Stimulated activated CD8-positive, alpha-beta memory T cell treated with anti-CD3 and anti-CD28 coated beads, Interleukin-7, amount 100 ng/mL, for 4 hours (primary cell): ENCODE measurements at regions not wholly inside any gene's neighbourhood (a gene's known extent, or its start where the extent isn't known, plus 50 kb on each side); places are given as distances from the start of the nearest gene placed in this dataset.
A peak's percentile ranks its signal among the peaks of the same experiment; 100 is the strongest.

ENCODE experiments used
- DNase-seq, 2 donors: peaks; one replicate each; pipeline ENCODE4 v3.0.0-alpha.2; 2020; ENCODE audit warnings: low read depth in 2 of 2

- no peak for DNase-seq
Observed at GRCh38 chr22:25350551-25350971, 131.1 kb downstream of the CRYBB2 start.

GRCh38 chr22:25351631-25352293 is 132.3 kb downstream of the CRYBB2 start:
- no peak for DNase-seq

DNA sequence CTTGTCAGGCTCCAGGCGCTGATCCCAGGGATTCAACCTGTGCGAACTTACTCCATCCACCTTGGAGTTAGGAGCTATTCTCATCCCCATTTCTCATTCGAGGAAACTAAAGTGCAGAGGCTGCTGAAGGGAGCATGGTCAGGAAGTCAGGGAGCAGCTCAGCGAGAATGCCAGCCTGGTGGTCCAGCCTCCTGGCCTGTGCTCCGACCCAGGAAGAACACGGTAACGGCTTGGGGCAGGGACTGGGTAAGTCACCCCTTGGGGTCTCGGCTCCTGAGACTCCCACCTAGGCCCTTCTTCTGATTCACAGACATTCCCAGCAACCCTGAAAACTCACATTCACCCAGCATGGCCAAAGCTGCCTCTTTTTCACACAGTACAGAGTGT is 132.8 kb downstream of the CRYBB2 start:
- no peak for DNase-seq

DNA sequence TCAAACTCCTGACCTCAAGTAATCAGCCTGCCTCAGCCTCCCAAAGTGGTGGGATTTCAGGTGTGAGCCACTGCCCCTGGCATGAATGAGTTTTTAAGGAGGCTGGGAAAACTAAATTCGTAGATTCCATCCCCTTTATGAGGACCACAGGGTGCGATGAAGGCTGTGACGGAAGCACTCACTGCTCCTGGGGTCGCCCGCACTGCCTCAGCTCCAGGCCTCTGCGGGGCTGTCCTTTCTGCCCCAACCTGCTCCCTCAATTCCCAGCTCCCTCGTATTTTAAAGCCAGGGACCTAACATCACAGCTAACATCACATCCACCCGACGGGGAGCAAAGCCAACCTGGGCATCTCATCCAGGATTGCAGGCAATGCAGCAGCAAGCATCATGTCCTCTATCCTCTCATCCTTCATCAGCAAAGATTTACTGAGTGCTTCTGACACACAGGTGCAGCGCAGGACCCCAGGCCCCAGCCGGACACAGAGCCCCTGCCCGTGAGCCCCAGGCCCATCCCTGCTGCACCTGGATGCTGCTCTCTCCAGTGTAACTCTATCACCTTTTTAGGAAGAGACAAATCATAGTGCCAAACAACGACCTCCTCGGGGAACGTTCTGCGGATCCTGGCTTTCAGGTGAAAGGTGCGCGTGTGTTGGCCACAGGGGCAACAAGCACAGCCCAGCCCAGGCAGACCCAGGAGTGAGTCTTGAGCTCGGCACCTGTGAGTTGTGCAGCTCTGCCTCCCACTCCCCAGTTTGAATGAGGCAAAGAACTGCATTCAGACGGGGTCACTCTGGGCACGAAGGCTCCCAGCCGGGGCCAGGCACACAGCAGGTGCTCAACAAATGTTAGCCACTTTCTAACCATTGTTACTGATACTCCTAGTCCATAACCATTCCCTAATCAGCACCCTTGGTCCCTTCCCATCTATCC is 134.3 kb downstream of the CRYBB2 start:
- no peak for DNase-seq

- DNase-seq: no peak
Observed at GRCh38 chr22:25354456-25354855, 135.0 kb downstream of the CRYBB2 start.

- DNase-seq: no peak
Observed at GRCh38 chr22:25357132-25357455, 137.7 kb downstream of the CRYBB2 start.

DNA sequence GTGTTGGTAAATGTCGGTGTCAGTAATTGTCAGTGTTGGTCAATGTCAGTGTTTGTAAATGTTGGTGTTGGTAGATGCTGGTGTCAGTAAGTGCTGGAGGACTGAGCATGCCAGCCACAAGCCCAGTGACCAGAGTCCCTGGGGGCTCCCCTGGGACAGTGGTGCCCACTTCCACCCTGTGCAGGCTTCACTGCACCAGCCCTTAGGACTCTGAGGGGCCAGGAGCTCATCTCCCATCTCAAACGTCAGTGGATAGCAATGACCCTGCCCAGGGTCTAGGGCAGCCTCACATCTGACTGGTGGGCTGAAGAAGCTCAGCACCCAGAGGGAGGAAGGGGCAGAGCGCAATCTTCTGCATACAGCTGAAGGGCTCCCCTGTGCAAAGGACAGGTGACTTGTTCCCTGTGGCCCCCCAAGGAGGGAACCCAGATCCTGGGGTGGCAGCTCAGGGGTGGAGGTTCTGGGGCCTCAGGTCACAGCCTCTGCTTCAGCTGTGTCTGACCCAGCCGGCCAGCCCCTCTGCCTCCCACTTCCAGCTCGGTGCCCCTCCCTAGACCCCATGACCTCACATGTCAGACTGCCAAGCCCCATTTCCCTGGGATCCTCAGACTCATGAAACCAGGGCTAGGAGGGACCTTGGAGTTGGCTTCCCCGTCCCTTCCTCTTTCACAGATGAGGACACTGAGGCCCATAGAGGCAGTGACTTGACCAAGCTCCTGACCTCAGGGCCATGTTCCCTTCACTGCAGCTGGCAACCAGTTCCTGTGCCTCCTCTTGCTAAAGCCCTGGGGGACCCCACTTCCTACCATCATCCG is 138.4 kb downstream of the CRYBB2 start:
- no peak for DNase-seq

DNA sequence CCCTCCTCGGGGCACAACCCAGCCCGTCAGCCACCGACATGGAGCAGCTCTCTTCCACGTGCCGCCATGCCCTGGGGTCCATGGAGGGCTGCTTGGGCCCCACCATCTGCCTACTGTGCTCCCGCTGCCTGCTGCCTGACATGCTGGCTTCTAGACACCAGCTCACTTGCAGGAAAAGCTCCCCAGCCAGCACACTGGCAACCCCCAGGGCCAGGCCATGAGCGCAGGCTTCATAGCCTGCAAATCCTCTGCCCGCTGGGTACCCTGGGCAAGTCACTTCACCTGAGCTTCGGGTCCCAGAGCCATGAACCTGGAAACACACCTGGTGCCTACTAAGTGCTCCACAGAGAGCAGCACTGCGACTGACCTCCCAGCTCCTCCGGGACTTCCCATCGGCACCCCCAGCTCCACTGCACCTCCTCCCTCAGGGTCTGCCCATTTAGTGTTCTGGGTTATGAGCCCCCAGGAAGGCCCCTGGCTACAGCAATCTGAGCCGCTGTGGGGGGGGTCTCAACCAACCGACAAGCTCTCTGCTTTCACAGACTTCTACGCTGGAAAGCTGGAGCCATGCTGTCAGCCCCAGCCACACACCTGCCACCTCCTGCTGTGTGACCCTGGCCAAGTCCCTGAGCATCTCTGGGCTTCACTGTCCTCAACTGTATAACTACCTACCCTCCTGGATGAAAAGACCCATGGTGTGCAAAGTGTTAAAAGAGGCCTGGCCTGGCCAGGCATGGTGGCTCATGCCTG is 139.2 kb downstream of the CRYBB2 start:
- DNase-seq: no peak

DNA sequence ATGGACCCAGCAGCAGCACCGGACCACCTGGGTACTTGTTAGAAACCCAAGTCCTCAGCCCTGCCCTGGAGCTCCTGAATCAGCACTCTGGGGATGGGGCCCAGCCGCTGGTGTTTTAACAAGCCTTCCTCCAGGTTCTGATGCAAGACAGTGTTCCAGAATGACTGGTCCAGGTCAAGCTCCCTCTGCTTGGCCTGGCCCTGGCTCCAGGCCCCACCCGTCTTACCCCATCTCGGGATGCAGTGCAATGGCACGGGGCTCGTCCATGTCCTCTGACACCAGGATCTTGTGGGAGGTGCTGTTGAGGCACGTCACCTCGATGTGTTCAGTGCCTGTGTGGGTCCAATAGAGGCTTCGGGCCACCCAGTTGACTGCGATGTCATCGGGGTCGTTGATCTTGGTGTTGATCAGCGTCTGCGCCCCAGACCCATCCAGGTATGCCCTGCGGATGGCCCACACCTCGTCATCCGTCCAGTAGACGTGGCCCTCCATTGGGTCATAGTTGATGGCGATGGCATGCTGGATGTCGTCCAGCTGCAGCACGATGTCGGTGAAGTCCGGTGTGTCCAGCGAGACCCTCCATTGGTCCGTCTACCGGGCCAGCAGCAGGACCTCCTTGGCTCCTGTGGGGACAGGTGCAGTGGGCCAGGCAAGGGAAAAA is 140.3 kb downstream of the CRYBB2 start:
- DNase-seq: no peak

DNA sequence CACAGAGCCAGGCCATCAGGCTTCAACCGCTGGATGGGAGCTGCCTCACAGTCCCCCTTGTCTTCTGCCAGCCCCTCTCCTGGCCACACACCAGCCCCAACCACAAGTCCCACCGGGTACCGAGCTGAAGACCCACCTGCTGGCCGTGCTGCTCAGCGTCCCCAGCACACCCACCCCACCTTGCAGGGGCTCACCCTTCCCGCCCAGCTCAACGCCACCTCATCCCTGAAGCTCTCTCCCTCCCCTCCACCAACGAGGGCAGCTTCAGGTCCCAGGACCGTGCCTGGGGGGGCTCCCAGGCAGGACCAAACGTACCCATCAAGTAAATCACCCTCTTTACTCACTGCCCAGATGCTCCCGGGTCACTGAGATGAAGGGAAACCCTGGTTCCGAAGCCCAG is 141.0 kb downstream of the CRYBB2 start:
- DNase-seq: no peak

GRCh38 chr22:25360891-25361645 is 141.6 kb downstream of the CRYBB2 start:
- DNase-seq: no peak

GRCh38 chr22:25361899-25362214 is 142.4 kb downstream of the CRYBB2 start:
- DNase-seq: no peak

DNA sequence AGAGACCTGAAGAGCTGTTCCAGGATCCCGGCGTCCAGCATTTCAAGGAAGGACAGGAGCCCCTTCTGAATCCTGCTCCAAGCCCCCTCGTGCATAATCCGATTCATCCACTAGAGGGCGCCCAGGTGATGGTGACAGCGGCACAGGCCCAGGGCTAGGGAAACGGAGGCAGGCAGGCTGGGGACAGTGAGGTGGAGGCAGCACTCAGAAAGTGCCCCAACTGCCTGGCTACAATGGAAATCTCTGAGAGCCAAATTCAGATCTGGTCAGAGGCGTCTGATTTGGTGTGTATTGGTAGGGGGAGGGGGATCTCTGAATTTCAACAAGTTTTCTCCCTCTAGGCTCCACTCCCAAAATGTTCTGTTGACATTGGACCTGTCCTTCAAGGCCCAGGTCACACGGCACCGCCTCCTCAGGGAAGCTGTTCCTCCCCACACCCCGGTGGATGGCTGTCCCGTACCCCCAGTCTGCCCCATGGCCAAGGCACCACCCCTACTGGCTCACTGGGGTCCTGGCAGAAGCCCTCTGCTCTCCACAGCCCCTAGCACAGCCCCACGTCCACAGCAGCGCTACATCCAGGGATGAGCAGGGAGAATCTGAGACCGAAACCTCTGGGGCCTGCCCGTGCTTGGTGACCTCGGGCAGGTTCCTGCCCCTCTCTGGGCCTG is 142.9 kb downstream of the CRYBB2 start:
- DNase-seq: peak; percentile 19 to 26

DNA sequence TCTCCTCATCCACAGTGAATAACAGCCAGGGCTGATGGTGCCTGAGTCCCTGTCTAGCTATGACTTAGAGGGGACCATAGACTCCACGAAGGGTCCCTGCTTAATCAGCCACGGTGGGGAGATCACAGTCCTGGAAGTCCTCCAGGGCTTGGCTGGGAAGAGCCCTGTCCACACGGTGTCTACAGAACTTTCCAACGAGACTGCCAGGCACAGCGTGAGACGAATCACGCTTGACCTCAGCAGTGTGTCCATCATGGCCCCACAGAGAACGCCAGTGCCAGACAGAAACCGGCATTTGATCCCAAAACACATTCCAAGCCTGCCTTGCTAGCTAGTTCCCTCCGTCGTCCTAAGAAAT is 143.4 kb downstream of the CRYBB2 start:
- DNase-seq: no peak

DNA sequence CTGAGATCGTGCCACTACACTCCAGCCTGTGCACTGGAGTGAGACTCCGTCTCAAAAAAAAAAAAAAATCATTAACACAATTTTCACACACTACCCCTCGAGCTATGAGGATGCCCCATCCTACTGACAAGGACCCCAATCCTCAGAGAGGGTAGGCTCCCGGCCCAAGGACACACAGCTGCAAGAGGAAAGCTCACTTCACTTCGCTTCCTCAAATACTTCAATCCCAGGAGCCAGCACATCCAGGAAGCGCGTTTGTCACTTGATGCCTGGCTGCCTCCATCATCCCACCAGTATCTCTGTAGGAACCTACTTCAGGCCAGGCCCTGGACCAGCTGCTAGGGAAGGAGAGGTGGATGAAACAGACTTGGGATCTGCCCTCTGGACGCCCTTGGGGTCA is 144.0 kb downstream of the CRYBB2 start:
- no peak for DNase-seq

GRCh38 chr22:25364281-25364680 is 144.8 kb downstream of the CRYBB2 start:
- DNase-seq: no peak

- no peak for DNase-seq
Observed at GRCh38 chr22:25364736-25365241, 145.3 kb downstream of the CRYBB2 start.

DNA sequence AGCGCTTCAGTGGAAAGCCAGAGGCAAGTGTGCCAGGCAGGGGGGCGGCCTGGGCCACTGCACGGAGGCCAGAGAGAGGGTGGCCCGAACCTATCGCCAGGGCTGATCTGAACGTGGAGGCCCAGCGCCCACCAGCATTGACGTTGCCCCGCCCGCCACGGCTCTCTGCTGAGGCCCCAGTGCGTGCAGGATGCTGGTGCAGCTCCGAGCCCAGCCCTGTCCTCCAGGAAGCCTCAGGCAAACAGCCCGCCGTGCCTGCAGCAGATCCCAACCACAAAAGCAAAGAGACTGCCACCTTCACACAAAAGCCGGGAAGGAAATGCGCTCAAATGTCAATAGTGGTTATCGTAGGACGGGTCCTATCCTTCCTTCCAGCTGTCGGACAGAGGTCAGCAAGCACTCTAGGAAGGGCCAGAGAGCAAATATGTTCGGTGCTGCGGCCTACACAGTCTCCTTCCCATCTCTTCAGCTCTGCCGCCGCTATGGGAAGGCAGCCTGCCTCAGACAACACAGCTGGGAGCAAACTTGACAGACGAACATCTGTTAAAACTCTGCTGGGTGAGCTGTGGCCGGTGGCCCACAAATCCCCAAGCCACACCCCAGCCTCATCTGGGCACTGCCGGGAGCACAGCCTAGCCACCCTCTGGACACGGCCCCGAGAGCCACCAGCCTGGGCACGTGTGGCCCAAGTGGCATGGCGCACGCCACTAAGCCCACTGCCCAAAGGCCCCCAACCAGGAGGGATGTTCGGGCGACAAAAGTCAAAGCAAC is 146.2 kb downstream of the CRYBB2 start:
- DNase-seq: no peak

DNA sequence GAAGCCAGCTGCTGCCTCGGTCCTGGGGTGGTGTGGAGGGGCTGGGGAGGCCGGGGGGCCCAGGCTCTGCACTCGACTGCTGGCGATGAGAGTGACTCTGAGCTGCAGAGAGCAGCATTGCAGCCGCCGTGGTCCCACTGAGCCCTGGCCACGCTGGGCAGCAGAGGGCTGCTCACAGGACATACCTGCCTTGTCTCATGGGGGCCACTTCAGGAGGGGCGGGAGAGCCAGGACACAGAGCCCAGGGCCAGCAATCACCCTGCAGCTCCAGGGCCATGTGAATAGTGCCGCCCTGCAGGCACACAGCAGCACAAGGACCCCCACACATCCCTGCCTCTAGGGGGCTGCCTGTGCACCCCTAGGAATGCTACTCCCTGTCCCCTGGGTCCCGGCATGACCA is 147.0 kb downstream of the CRYBB2 start:
- no peak for DNase-seq
